Peyer's patch (tissue), 4 donors: ENCODE measurements at regions not wholly inside any gene's neighbourhood (a gene's known extent, or its start where the extent isn't known, plus 50 kb on each side); places are given as distances from the start of the nearest gene placed in this dataset.
"Not testable (repeated sequence)": the region's sequence is repeated elsewhere in the genome, so short reads cannot be mapped to it uniquely, and the experiment has no call there.

Experiments used
- DNase-seq, 3 donors: peaks; one replicate each; pipeline ENCODE4 v3.0.0-alpha.2; 2017 to 2019
- H3K27ac ChIP-seq, 4 donors: fragments of 200-600 bp; sonication (generic); one replicate each; pipeline ENCODE4 v1.5.1; 2016 to 2019
- H3K27me3 ChIP-seq, 2 donors: fragments of 200-600 bp; sonication (generic); one replicate each; pipeline ENCODE4 v1.5.1; 2019
- H3K36me3 ChIP-seq, 3 donors: fragments of 200-600 bp; sonication (generic); one replicate each; pipeline ENCODE4 v1.5.1; 2016 to 2019
- H3K4me1 ChIP-seq, 4 donors: fragments of 200-600 bp; sonication (generic); one replicate each; pipeline ENCODE4 v1.5.1; 2016 to 2019
- H3K4me3 ChIP-seq, 4 donors: fragments of 200-600 bp; sonication (generic); 1 replicate in 3 of 4; 2 replicates in 1 of 4; pipeline ENCODE4 v1.5.1; 2016 to 2019; ENCODE audit warnings: mild to moderate bottlenecking in 1 of 4
- H3K9me3 ChIP-seq, 4 donors: fragments of 200-600 bp; sonication (generic); one replicate each; pipeline ENCODE4 v1.5.1; 2016 to 2019; ENCODE audit warnings: mild to moderate bottlenecking in 1 of 4
- POLR2A ChIP-seq, 2 donors: fragments of 450-650 bp; IDR thresholded peaks; one replicate each; pipeline ENCODE4 v1.5.1; 2017; ENCODE audit warnings: antibody characterized with exemption in 2 of 2, mild to moderate bottlenecking in 2 of 2, moderate library complexity in 2 of 2
- TF ChIP-seq, protein P1 (sequence below), 6 experiments: fragments of 450-650 bp in 4 of 6; fragments of 200-600 bp in 2 of 6; sonication (generic) in 1 of 6; IDR thresholded peaks; one replicate each; pipeline ENCODE4 v1.5.1; 2017 to 2019; ENCODE audit warnings: antibody characterized with exemption in 6 of 6, mild to moderate bottlenecking in 3 of 6, moderate library complexity in 1 of 6

GRCh38 chr6:19399406-19399805 is 437.8 kb upstream of the ID4 start:
- Histone ChIP-seq H3K4me3 (no peak overlapping the region), H3K4me1 (no peaks in the 10 kb centered on the region), H3K27ac (no peak overlapping the region), H3K9me3 (peaks cover 0 to under 1% (median 0%) of the 10 kb centered on the region in 4 donors), H3K27me3 (no peaks in the 10 kb centered on the region), H3K36me3 (no peaks in the 10 kb centered on the region)
- DNase-seq, result no peak
- TF ChIP-seq POLR2A (IDR thresholded peaks at IDR 0.05), result no peak
- TF ChIP-seq, protein P1, sequence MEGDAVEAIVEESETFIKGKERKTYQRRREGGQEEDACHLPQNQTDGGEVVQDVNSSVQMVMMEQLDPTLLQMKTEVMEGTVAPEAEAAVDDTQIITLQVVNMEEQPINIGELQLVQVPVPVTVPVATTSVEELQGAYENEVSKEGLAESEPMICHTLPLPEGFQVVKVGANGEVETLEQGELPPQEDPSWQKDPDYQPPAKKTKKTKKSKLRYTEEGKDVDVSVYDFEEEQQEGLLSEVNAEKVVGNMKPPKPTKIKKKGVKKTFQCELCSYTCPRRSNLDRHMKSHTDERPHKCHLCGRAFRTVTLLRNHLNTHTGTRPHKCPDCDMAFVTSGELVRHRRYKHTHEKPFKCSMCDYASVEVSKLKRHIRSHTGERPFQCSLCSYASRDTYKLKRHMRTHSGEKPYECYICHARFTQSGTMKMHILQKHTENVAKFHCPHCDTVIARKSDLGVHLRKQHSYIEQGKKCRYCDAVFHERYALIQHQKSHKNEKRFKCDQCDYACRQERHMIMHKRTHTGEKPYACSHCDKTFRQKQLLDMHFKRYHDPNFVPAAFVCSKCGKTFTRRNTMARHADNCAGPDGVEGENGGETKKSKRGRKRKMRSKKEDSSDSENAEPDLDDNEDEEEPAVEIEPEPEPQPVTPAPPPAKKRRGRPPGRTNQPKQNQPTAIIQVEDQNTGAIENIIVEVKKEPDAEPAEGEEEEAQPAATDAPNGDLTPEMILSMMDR (IDR thresholded peaks at IDR 0.05), result no peak

DNA sequence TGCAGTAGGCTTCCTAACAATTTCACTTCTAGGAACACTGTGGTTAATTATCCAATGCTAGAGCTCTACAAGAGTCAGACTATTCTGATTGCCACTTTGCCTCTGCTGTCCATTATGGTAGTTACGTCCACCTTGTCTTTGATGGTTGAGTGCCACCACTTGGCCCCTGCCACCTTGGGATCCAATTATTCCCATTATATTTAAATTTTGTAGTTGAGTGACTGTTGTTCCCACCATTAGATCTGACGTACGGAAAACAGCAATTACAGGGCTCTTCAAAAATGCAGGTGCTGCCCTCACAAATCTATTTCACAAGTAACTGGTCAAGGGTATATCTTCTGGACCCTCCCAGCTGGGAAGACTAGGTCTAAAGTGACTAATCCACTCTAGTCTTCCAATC is 432.3 kb upstream of the ID4 start:
- H3K27me3 ChIP-seq, result not testable (repeated sequence)

GRCh38 chr6:19408331-19408730 is 428.8 kb upstream of the ID4 start:
- H3K4me1 ChIP-seq, result no peaks in the 10 kb centered on the region
- no peak for DNase-seq
- no peak overlapping the region for H3K4me3 ChIP-seq
- no peaks in the 10 kb centered on the region for H3K27me3 ChIP-seq
- no peak for TF ChIP-seq POLR2A (IDR thresholded peaks at IDR 0.05)
- TF ChIP-seq, protein P1 (IDR thresholded peaks at IDR 0.05), result no peak
- H3K9me3 ChIP-seq, result peaks cover 0 to 7% (median 0%) of the 10 kb centered on the region in 4 donors
- no peak overlapping the region for H3K27ac ChIP-seq
- no peaks in the 10 kb centered on the region for H3K36me3 ChIP-seq

More for the DNA sequence above, 432.3 kb upstream of the ID4 start:
- not testable (repeated sequence) for H3K4me3 ChIP-seq, H3K36me3 ChIP-seq, DNase-seq, H3K9me3 ChIP-seq, H3K27ac ChIP-seq, H3K4me1 ChIP-seq

DNA sequence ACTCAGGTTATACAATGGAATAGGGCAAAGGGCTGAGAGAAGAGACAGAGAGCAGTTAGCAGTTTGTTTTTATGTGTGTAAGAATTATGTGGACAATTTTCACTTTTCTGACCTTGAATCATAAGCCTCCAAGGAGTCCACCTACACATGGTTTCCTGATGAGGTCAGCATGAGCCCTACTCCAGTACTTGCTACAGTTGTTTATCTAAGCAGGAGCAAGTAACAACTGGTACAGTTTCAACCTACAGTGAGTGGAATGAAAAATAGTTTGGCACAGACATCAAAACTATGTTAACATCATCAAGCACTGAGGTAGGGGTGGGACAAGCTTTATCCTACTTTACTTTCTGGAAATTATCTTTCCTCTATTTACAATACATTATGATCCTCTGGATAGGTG is 426.7 kb upstream of the ID4 start:
- DNase-seq, result no peak
- Histone ChIP-seq H3K36me3 (no peaks in the 10 kb centered on the region), H3K9me3 (no peaks in the 10 kb centered on the region), H3K27ac (no peak overlapping the region), H3K4me1 (no peaks in the 10 kb centered on the region), H3K4me3 (no peak overlapping the region), H3K27me3 (no peaks in the 10 kb centered on the region)
- TF ChIP-seq, protein P1 (IDR thresholded peaks at IDR 0.05), result no peak
- no peak for TF ChIP-seq POLR2A (IDR thresholded peaks at IDR 0.05)

GRCh38 chr6:19413323-19413722 is 423.8 kb upstream of the ID4 start:
- Histone ChIP-seq H3K9me3 (no peaks in the 10 kb centered on the region), H3K27me3 (no peaks in the 10 kb centered on the region), H3K36me3 (no peaks in the 10 kb centered on the region), H3K27ac (no peak overlapping the region), H3K4me3 (no peak overlapping the region), H3K4me1 (no peaks in the 10 kb centered on the region)
- no peak for DNase-seq
- no peak for TF ChIP-seq POLR2A (IDR thresholded peaks at IDR 0.05)
- TF ChIP-seq, protein P1 (IDR thresholded peaks at IDR 0.05), result no peak

GRCh38 chr6:19415605-19416326 is 421.4 kb upstream of the ID4 start:
- no peaks in the 10 kb centered on the region for H3K36me3 ChIP-seq
- no peaks in the 10 kb centered on the region for H3K27me3 ChIP-seq
- no peaks in the 10 kb centered on the region for H3K4me1 ChIP-seq
- H3K9me3 ChIP-seq, result no peaks in the 10 kb centered on the region
- no peak overlapping the region for H3K4me3 ChIP-seq
- H3K27ac ChIP-seq, result no peak overlapping the region
- DNase-seq, result no peak
- no peak for TF ChIP-seq POLR2A (IDR thresholded peaks at IDR 0.05)
- TF ChIP-seq, protein P1 (IDR thresholded peaks at IDR 0.05), result no peak
